Colon (tissue), 2 donors: ENCODE measurements at regions not wholly inside any gene's neighbourhood (a gene's known extent, or its start where the extent isn't known, plus 50 kb on each side); places are given as distances from the start of the nearest gene placed in this dataset.
"Not testable (repeated sequence)": the region's sequence is repeated elsewhere in the genome, so short reads cannot be mapped to it uniquely, and the experiment has no call there.

Experiments
- FAIRE-seq: peaks from 2 replicates; lab custom pipeline; 2012; peaks lifted over from hg19 to GRCh38; lab: Jason Lieb, UNC
- donor health status: control.
- donor health status: control.

DNA sequence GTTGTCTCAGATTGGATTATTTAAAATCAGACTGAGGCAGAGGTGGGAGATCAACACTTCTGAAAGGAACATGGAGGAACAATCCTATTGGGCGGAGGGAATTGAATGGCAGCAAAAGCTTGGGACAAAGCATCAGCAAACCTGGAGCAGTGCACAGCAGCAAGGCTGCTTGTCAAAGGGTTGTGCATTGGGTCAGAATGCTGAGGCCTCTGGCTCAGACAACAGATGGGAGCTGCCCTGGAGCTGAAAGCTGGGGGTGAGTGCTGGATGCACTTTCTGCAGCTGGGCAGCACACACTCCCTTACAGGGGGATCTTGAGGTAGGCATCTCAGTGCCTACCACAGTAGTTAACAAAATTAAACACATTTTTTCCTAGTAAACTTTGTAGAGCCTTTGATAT, 634.4 kb upstream of the MMS22L start:
- no peak for FAIRE-seq

DNA sequence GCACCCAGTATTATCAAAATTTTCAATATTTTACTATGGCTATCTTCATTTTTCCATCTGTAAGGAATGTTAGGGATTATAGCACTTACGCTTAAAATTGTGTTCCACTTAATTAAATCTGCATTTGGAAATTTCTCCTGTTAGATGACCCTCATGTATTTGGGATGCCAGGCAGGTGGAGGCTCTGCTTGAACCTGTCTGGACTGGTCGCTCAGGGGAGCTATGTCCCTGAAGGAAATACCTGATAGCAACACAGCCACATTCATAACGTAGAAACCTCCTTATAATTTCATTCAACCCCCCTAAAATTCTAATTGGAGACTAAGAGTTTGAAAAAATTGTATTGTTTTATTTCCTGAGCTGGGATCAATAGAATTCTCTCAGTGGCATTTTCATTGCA, 636.0 kb upstream of the MMS22L start:
- FAIRE-seq = no peak

DNA sequence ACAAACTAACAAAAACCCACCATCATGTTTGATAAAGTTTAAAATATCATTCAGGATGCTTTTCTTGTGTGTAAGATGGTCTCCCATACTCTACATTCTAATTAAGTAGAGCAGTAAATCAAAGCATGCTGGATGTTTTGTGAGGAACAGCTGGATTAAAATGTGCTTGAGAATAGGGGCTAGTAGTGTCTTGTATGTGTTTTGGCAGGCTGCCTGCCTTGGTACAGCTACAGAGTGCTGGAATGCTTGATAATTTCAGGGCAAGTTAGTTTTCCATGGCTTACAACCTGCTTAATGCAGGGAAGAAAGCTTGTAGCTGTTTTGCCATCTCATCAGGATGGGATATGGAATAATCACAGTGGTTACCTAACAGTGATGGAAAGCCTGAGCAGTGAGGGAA, 636.6 kb upstream of the MMS22L start:
- no peak for FAIRE-seq

DNA sequence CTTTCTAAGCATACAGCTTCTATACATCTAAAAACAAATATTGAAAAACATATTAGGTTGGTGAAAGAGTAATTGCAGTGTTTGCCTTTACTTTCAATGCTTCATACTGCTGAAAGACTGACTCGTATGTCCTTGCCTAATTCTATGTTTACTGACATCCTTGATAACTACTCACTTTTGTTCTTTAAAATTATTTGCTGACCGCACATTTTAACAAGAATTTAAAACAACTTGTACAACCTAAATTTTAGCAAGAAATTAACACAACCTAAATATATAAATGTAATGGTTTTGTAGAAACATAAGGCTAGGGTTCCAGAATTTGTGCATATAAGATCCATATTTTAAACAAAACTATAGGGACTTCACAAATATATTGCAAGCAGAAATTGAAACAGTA, 640.2 kb upstream of the MMS22L start:
- FAIRE-seq = no peak

DNA sequence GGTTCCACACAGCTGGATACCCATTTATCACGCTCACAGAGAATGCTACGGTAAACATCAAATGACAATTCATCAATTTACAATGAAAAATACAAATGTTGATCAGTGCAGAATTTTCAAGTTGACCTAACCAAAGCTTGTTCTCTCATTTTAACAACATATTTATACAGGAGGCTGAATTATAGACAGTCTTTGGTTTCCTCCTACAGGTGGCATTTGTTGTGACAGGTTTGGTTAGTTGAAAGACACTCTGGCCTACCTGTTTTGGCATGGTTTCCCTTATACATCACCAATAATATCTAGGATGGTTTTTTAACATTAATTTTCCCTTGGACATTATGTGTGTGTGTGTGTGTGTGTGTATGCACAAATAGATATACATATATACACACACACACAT, 642.5 kb upstream of the MMS22L start:
- FAIRE-seq = no peak

DNA sequence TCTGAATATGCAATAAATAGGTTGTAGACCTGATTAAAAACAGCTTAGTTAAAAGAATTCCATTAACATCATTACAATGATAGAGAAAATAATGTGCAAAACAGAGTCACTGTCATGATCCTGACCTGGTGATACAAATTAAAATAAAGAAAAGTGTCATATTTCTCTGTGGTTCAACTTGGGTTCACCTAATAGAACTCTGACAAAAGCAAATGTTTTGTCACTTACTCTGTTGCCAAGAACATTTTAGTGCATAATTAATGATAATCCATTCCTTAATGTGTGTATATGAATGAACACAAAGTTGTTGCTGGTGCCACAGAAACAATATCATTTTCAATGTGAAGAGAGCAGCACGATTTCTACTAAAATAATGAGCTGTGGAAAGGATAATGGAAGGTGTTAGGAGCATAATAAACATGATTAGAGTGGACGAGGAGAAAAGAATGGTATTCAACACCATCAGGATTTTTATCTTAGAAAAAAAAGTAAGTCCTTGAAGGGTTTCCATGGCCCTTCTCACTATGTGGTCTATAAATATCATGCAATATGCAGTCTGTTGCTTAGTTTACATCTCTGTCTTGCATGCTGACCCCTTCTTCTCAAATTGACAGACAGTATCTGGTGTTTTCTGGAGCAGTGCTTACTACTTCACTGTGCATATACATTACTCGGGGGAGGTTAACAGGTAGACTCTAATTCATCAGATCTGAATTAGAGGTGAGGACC, 656.6 kb upstream of the MMS22L start:
- no peak for FAIRE-seq

DNA sequence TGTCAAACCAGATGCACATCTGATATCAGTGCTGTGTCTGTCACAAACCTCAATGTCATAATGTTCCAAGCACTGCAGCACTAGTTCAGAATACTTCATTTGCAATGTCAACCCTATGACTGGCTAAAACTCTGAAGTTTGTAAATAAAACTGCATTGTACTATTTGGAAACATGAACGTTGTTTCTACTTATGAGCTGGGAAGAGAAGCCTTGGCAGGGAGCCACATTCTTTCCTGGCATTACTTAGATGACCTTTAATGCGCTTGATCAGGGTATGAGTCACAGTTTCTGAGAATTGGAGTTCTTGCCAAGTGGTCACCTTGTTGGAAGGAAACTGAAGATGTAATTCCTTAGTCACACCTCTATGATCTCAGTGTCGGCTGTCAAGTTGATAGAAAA, 664.8 kb upstream of the MMS22L start:
- no peak for FAIRE-seq

DNA sequence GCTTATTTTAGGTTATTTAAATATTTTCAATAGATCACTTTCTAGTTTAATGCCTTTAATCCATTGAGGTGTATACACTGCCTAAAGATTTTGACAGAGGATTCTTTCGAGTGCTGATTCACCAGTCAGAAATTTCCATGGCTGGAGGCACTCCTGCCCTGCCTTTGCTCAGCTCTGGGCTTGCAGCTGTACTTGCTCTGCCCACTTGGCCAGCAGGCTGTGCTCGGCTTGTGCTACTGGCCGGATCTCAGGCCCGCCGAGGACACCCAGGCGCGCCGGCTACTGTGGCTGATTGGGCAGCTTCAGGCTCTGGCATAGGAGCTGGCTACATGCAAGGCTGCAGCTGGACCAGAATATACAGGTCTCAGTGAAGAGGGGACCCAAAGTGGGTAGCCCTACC, 675.1 kb upstream of the MMS22L start:
- no peak for FAIRE-seq

DNA sequence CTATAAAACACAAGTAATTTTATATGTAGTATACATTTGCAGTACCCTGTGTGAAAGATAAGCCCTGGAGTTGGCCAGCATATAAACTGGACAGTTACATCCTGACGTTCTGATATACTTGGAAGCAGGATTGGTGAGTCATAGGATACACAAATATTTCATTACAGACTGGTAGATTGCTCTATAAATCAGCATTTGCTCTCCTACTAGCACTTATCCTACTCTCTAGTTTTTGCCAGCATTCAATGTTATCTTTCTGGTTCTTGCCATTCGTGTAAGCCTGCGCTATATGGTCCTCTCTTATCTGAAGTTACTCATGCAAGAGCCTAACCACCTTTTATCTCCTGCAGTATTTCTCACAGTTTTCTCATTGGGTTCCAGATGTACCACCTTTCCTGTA, 680.2 kb upstream of the MMS22L start:
- no peak for FAIRE-seq

DNA sequence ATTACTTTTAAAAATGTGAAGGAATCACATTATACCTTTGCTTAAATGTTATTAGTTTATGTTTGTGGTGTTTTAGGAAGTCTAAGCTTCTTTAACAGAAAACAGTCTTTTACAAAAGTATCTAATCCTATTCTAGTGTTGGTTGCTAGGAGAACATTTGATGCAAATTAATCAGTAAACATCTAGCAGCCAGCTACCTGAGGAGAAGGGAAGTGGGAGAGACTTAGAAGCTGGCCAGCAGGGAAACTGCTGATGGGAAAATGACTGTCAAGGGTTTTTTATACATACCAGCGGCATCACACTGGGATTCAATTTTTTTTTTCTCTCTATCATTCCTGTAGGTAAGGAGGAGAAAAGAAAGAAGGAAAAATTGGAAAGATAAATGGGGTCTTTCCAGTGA, 686.0 kb upstream of the MMS22L start:
- no peak for FAIRE-seq

DNA sequence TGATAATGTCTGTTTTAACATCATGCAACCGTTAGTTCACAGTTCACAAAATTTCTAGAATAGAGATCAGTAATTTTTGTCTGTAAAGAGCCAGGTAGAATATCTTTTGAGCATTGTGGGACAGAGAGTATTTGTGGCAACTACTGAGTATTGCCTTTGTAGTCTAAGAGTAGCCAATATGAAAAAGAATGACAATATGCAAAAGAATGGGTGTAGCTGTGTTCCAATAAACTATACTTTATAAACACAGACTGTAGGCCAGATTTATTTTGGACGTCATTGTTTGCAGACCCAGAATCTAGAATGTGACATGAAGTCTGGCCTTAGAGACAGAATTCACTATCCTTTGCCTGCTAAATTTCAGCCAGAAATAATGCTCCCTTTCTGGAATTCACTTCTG, 694.1 kb upstream of the MMS22L start:
- FAIRE-seq = no peak

DNA sequence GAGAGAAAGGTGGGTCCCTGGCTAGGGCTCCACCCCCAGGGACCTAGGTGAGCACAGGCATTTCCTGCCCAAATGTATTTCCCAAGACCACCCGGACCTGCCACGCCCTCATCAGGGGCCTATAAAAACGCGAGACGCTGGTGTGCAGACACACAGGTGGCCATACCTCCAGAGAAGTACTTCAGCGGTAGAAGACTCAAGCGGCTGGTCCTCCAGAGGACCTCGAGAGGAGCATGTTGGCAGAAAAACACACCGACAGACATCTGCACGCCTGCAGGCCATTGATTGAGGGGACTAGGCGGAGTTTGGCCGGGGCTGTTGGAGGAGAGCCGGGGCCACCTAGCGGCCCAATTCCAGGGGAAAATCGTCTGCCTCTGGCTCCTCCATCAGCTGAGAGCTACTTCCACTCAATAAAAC, 695.8 kb upstream of the MMS22L start:
- no peak for FAIRE-seq

DNA sequence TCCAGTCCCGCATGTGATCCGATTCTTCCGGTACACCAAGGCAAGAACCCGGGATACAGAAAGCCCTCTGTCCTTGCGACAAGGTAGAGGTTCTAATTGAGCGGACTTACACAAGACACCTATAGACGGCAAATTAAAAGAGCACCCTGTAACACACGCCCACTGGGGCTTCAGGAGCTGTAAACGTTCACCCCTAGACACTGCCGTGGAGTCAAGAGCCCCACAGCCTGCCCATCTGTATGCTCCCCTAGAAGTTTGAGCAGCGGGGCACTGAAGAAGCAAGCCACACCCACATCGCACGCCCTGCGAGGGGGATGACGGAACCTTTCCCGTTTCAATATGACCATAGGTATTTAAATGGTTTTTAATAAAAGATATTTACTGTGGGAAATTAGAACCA, 696.3 kb upstream of the MMS22L start:
- FAIRE-seq = not testable (repeated sequence)

DNA sequence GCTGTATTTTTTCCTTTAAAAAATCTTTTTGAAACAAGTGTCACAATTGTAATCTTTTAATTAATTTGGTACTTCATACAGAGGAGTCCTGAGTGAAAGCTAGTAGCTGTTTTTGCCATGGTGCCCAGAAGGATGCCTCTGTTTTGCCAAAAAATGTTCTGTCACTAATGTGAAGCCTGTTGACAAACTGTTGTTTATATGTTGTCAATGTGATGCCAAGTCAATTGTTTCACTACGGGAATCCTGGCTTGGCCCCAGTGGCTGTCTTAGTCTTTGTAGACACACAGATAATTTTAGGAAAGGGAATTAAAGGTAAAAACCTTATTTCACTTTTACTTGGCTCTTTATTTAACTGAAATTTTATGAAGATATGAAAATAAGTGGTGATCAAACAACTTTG, 706.4 kb upstream of the MMS22L start:
- no peak for FAIRE-seq

DNA sequence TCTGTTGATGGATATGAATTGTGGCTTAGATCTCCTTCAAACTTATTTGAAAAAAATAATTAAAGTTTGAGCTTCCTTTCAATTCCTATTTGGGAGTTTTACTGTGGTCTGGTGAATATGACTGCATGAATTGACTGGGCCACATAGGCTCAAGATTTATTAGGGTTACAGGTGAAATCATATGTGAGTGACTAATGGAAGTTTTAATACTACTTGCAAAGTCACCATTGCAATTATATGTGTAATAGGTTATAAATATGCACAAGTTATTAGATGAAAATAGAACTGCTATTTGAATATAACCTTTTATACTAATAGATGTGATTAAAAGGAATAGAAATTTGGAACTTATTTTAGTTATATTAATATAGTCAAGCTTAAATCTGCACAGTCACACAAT, 712.1 kb upstream of the MMS22L start:
- FAIRE-seq = no peak

DNA sequence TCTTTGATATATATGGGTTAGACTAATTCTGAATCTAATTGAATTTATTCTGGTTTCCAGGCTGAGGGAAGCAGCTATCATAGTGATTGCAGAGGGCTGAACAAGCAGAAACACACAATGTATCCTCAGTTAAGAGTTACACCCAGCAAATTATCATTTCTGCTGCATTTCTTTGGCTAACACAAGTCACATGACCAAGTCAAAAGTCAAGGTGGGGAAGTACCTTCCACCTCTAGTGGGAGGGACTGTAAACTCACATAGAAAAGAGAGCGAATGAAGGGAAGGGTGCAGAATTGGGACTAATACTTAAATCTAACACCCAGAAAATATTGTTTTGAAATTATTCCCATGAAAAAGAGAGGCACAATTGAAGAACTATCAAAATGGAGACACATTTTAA, 719.7 kb upstream of the MMS22L start:
- FAIRE-seq = no peak

DNA sequence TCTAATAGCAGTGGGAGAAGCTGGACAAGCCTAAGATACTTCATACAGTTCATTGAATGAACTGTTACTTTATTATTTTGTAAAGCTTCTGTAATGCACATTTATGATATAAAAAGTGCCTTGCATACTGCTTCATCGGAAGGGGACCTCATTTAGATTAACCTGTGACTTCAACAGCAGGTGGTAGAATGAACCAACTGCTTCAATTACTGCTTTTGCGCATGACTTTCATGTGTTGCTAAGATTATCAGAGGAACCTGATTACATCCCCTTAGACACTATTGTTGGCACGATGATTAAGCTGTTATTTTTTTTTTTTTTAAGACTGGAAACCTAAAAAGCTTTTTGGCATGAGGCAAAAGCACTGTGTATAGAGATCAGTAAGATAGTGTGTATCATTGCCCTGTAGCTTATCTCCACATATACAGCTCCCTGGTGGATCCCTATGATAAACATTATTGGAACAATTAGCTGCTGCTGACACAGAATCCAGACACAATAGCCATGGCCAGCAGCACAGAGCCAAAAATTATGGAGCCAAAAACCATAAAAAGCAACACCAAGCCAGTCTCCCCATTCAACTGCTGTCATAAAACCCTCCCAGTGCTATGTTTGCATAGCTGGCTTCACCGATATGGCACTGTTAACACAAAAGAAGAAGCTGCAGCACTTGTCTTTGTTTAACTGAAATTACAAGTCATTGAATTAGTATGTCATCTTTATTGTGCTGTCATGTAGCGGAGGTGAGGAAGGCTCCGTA, 731.6 kb upstream of the MMS22L start:
- no peak for FAIRE-seq

DNA sequence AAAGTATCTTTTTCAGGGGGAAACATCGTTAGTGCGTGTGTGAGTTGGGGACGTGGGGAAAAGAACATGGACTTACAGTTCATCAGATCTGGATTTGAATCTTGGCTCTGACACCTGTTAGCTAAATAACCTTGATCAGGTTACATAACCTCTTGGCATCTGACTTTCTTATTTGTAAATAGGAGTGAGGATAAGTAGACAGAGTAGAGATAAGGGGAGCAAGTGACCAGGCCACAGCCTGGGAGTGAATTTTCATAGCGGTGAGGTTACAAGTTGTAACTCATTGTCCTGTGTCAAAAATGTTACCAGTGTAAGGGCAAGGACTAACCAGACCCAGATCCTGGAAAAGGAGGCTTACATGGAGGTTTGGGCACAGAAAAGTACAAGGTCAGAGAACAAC, 733.5 kb upstream of the MMS22L start:
- FAIRE-seq = no peak

DNA sequence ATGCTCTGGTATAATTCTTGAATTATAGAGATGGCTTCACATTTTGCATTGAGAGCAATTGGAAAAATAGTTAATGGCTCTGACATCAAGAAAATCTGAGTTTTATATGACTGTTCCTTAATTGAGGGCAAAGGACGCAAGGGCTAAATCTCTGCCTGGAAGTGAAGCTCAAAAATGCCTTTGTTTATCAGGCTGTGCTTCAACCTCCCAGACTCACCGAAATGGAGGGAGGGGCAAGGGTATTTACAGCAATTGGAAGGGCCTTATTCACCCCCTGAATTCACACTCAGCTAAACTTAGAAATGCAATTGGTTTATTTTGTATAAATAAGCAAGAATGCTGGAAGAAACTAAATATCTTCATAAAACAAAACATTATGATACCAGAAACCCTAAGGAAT, 737.2 kb upstream of the MMS22L start:
- no peak for FAIRE-seq

DNA sequence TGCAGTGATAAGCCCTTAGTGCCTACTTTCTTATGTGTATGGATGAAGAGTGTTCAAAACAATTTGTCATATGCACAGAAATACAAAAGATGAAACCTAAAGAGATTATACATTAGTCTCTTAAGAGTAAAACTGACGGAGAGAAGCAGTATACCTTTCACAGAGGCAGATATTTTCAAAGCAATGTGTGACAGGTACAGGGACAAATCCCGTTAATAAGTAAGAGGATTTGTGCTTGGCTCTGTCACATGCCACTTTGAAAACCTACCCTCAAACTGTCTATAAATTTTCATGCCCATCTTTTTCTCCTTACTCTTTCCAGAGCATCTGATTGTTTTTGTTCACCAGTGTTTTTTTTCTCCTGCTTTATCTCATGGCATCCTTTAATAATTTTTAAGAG, 741.3 kb upstream of the MMS22L start:
- no peak for FAIRE-seq

DNA sequence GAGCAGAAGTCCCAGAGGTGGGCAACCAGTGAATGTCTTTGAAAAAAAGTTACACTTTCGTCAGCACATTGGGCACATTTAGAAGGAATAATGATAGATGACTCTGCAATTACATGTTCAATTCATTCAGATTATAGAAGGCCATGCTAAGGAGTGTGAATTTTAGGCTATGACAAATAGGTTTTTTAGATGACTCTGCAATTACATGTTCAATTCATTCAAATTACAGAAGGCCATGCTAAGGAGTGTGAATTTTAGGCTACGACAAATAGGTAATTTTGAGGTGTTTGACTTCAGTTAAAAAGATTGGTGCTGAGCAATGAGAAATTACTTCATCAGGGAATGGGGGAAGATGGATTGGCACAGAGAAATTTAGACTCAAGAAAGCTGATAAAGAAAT, 744.9 kb upstream of the MMS22L start:
- FAIRE-seq = no peak

DNA sequence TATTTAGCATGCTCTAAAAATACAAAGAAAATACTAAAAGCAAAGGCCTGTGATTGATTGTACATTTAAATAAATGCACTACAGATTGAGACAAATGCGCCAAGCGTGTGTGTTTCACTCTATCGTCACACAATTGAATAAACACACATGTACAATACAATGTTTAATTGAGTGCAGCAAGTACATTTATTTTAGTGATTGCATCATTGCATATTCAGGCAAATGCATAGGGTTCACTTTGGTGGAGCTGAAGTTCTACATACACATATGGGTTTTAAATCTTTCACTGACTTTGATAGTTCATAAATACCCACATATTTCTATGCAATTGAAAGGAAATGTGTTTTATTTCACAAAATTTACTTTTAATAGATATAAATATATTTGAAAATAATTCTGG, 750.6 kb upstream of the MMS22L start:
- no peak for FAIRE-seq

DNA sequence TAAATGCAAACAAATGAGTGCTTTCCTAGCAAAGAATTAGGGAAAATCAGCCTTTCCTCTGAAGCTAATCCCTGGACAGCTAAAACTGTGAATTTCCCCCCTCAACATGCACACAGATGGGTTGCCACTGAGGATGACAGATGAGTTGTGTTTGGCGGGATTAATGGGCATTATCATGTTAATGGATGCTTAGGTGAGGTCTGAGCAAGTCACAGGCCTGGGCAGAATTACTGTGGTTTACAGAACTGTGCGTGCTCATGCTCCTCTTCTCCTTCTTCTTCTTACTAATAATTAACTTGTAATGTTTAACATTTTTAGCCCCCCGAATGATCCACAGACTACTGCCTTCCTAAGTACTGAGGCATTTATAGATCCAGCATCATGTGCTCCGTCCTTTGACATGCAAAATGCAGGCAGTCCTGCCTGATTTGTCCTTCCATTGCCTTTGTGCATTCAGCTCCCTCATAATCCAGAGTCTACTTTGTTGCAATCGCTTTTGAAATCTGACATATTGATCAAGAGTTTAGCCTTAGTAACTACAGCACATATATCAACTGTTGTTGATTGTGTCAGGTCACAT, 753.4 kb upstream of the MMS22L start:
- FAIRE-seq = no peak

DNA sequence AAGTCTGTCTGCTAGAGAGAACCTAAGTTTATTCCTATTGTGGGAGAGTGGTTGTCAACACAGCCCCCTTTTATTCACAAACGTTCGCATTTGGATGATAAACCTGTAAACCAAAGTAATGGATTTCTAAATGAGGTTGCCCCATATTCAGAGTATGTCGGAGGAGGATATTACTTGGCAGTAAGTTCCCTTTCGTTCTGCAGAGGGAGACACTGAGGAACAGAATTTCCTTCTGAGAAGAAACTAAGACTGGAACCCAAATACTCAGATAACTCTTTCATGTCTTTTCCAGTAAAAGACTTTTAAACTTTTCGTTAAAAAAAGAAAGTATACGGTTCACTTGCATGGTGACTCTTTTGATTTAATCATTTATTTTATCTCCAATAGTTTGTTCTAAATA, 754.6 kb upstream of the MMS22L start:
- no peak for FAIRE-seq
